ENCODE measurements at regions not wholly inside any gene's neighbourhood (a gene's known extent, or its start where the extent isn't known, plus 50 kb on each side); places are given as distances from the start of the nearest gene placed in this dataset.
"Not testable (repeated sequence)": the region's sequence is repeated elsewhere in the genome, so short reads cannot be mapped to it uniquely, and the experiment has no call there.

- DNase-seq (ENCODE audit: extremely low spot score) = no peak
- H3K36me3 ChIP-seq = no peaks in the 10 kb centered on the region
- no peak overlapping the region for H3K4me3 ChIP-seq
- no peaks in the 10 kb centered on the region for H3K4me1 ChIP-seq
- H3K27me3 ChIP-seq = no peaks in the 10 kb centered on the region
- H3K9me3 ChIP-seq = peaks cover 0 to 8% (median 0%) of the 10 kb centered on the region in 4 donors
- intact Hi-C loops (cut with DNase I) = no loop called here
- no peak for TF ChIP-seq POLR2AphosphoS5 (IDR thresholded peaks at IDR 0.05)
- TF ChIP-seq CTCF (IDR thresholded peaks at IDR 0.05) = no peak
- no peak for TF ChIP-seq EP300 (IDR thresholded peaks at IDR 0.05)
- TF ChIP-seq POLR2A (IDR thresholded peaks at IDR 0.05; ENCODE audit: low read depth) = no peak
- H3K27ac ChIP-seq (replicated peaks in 1 of 4) = no peak overlapping the region
Observed at GRCh38 chr5:124832510-124832909, 86.1 kb upstream of the ZNF608 start.

GRCh38 chr5:124836314-124836713, 89.9 kb upstream of the ZNF608 start:
- H3K4me3 ChIP-seq; H3K36me3 ChIP-seq; intact Hi-C loops (cut with DNase I); H3K4me1 ChIP-seq; DNase-seq (ENCODE audit: extremely low spot score); H3K27ac ChIP-seq (replicated peaks in 1 of 4); H3K9me3 ChIP-seq; H3K27me3 ChIP-seq: not testable (repeated sequence)
- 95% methylated on average over 2 of the region's 2 CpGs for WGBS

- intact Hi-C loops (cut with DNase I) = no loop called here
- Histone ChIP-seq H3K36me3 (no peaks in the 10 kb centered on the region), H3K27me3 (no peaks in the 10 kb centered on the region), H3K4me3 (no peak overlapping the region), H3K9me3 (no peaks in the 10 kb centered on the region), H3K27ac (replicated peaks in 1 of 4) (no peak overlapping the region), H3K4me1 (peaks cover 0 to 6% (median 2%) of the 10 kb centered on the region in 4 donors)
- DNase-seq (ENCODE audit: extremely low spot score) = no peak
- TF ChIP-seq POLR2A (IDR thresholded peaks at IDR 0.05; ENCODE audit: low read depth) (no peak), CTCF (IDR thresholded peaks at IDR 0.05) (no peak), EP300 (IDR thresholded peaks at IDR 0.05) (no peak), POLR2AphosphoS5 (IDR thresholded peaks at IDR 0.05) (no peak)
Observed at GRCh38 chr5:124839371-124839998, 93.0 kb upstream of the ZNF608 start.

GRCh38 chr5:124841829-124842712, 95.6 kb upstream of the ZNF608 start:
- no peak overlapping the region for H3K27ac ChIP-seq (replicated peaks in 1 of 4)
- intact Hi-C loops (cut with DNase I) = no loop called here
- H3K36me3 ChIP-seq = no peaks in the 10 kb centered on the region
- TF ChIP-seq POLR2A (IDR thresholded peaks at IDR 0.05; ENCODE audit: low read depth) (no peak), EP300 (IDR thresholded peaks at IDR 0.05) (no peak), CTCF (IDR thresholded peaks at IDR 0.05) (no peak), POLR2AphosphoS5 (IDR thresholded peaks at IDR 0.05) (no peak)
- no peak for DNase-seq (ENCODE audit: extremely low spot score)
- H3K9me3 ChIP-seq = no peaks in the 10 kb centered on the region
- no peak overlapping the region for H3K4me3 ChIP-seq
- no peaks in the 10 kb centered on the region for H3K27me3 ChIP-seq
- WGBS = 81% methylated on average over 12 of the region's 12 CpGs
- peaks cover 0 to 6% (median 2%) of the 10 kb centered on the region in 4 donors for H3K4me1 ChIP-seq

- Histone ChIP-seq H3K4me1 (peaks cover 0 to 6% (median 2%) of the 10 kb centered on the region in 4 donors), H3K4me3 (no peak overlapping the region), H3K9me3 (no peaks in the 10 kb centered on the region), H3K36me3 (no peaks in the 10 kb centered on the region), H3K27ac (replicated peaks in 1 of 4) (no peak overlapping the region), H3K27me3 (no peaks in the 10 kb centered on the region)
- no peak for DNase-seq (ENCODE audit: extremely low spot score)
- WGBS = 94% methylated on average over 10 of the region's 10 CpGs
- intact Hi-C loops (cut with DNase I) = no loop called here
- TF ChIP-seq POLR2A (IDR thresholded peaks at IDR 0.05; ENCODE audit: low read depth) (no peak), POLR2AphosphoS5 (IDR thresholded peaks at IDR 0.05) (no peak), EP300 (IDR thresholded peaks at IDR 0.05) (no peak), CTCF (IDR thresholded peaks at IDR 0.05) (no peak)
Observed at GRCh38 chr5:124842725-124843595, 96.5 kb upstream of the ZNF608 start.

Data from esophagus muscularis mucosa (tissue), 4 donors.